GM12891 (cell line): ENCODE measurements at regions not wholly inside any gene's neighbourhood (a gene's known extent, or its start where the extent isn't known, plus 50 kb on each side); places are given as distances from the start of the nearest gene placed in this dataset.

Experiments used
- DNase-seq: peaks from one replicate; pipeline ENCODE4 v3.0.0; 2011; ENCODE audit warnings: low spot score; ENCODE audit not compliant: insufficient read length
- FAIRE-seq: peaks from 2 replicates; lab custom pipeline; 2011; peaks lifted over from hg19 to GRCh38; lab: Jason Lieb, UNC
- PAX5 ChIP-seq: IDR thresholded peaks from 2 replicates; pipeline ENCODE4 v1.6.1; 2011; ENCODE audit warnings: low read length, moderate library complexity, mild to moderate bottlenecking; ENCODE audit not compliant: insufficient read depth, severe bottlenecking
- POLR2A ChIP-seq: IDR thresholded peaks from 2 replicates; pipeline ENCODE4 v1.6.1; 2011; ENCODE audit warnings: low read depth, low read length, control low read depth
- POLR2AphosphoS5 ChIP-seq: IDR thresholded peaks from 2 replicates; pipeline ENCODE4 v1.6.1; 2011; ENCODE audit warnings: low read depth, low read length, control low read depth
- POU2F2 ChIP-seq: IDR thresholded peaks from 2 replicates; pipeline ENCODE4 v1.6.1; 2011; ENCODE audit warnings: low read depth, mild to moderate bottlenecking, control low read depth, low read length, moderate library complexity
- SPI1 ChIP-seq: IDR thresholded peaks from 2 replicates; pipeline ENCODE4 v1.6.1; 2011; ENCODE audit warnings: low read depth, low read length, control low read depth
- TAF1 ChIP-seq: IDR thresholded peaks from 2 replicates; pipeline ENCODE4 v1.6.1; 2011; ENCODE audit warnings: low read depth, low read length, control low read depth

DNA sequence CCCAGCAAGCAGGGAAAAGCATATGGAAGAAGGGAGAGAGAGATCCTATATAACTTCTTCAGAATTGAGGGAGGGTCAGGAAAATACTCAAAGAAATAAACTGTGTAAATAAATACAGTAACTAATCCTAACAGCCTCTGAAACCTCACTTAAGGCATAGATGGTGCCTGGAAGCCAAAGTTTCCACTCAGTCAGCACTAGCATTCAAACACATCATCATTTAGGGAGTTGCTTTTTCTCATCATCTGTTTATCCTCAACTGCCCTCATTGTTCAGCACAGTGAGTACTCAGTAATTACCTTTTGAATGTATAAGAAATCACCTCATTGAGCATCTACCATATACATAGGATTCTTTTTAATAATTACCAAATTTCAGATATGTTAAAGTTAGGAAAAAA, 262.9 kb downstream of the C1D start:
- DNase-seq (no peak), FAIRE-seq (no peak)
- TF ChIP-seq SPI1 (no peak), POU2F2 (no peak), PAX5 (no peak), POLR2A (no peak), TAF1 (no peak)

DNA sequence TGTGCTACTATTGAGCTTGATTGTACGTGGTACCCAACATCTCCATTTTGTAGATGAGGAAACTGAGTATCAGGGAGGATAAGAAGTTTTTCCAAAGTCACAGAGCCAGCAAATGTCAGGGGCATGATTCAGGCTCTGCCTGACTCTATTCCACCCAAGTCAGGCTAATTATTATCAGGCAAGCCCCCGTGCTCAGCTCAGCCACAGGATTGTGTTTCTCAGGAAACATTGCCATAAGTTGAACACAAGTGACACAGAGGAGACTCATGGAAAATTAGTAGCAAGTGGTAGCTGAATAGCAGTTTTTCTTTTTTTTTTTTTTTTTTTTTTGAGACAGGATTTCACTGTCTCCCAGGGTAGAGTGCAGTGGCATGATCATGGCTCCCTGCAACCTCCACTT, 260.5 kb downstream of the C1D start:
- DNase-seq (no peak), FAIRE-seq (no peak)
- TF ChIP-seq SPI1 (no peak), TAF1 (no peak), PAX5 (no peak), POLR2A (no peak), POU2F2 (no peak), POLR2AphosphoS5 (no peak)

DNA sequence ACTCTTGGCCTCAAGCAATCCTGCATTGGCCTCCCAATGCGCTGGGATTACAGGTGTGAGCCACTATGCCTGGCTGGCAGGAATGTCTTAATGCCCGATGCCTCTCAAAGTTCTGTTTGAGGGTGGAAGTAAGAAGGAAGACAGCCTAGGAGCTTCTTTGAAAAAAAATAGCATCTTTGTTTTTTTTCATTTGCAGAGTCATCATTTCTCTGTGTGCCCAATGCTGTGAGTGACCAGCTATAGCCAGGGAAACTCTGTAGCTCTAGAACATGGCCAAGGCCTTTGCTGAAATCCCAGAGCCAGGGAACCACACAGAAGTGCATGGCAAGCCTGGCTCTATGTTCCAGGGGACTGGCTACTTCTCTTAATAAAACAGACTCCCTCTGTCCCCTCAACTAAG, 260.0 kb downstream of the C1D start:
- no peak for DNase-seq
- TF ChIP-seq POU2F2 (no peak), PAX5 (no peak), POLR2AphosphoS5 (no peak), SPI1 (no peak), TAF1 (no peak), POLR2A (no peak)
- FAIRE-seq, result no peak

DNA sequence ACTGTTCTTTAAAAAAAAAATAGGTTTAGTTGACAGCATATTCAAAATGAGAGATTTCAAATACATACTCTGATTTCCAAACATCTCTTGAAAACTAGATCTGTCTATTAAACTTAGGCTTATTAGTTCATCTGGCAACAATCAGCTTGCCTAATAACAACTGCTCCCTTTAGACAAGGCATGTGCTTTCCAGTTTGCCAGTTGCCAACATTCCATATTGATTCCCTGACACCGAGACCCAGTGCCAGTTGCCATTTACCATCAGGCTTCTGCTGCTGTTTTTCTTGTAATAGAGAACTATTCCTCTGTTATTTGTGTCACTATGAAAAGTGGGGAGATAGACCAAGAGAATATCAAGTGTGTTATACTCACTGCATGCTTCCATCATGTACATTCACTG, 256.0 kb downstream of the C1D start:
- TF ChIP-seq POU2F2 (no peak), POLR2A (no peak), SPI1 (no peak), POLR2AphosphoS5 (no peak), PAX5 (no peak), TAF1 (no peak)
- FAIRE-seq, result no peak
- no peak for DNase-seq

GRCh38 chr2:67808112-67808511, 254.7 kb downstream of the C1D start:
- TF ChIP-seq TAF1 (no peak), POLR2AphosphoS5 (no peak), SPI1 (no peak), POLR2A (no peak), POU2F2 (no peak), PAX5 (no peak)
- FAIRE-seq, result no peak

GRCh38 chr2:67812682-67813081, 250.1 kb downstream of the C1D start:
- TF ChIP-seq POLR2AphosphoS5, result no peak
- TF ChIP-seq SPI1, result no peak
- no peak for TF ChIP-seq POU2F2
- TF ChIP-seq PAX5, result no peak
- no peak for TF ChIP-seq POLR2A
- TF ChIP-seq TAF1, result no peak
- DNase-seq, result no peak
- FAIRE-seq, result no peak

More at GRCh38 chr2:67808112-67808511, 254.7 kb downstream of the C1D start:
- DNase-seq, result no peak

GRCh38 chr2:67823726-67824125, 239.1 kb downstream of the C1D start:
- DNase-seq, result no peak
- no peak for TF ChIP-seq POLR2A
- TF ChIP-seq POLR2AphosphoS5, result no peak
- no peak for TF ChIP-seq PAX5
- TF ChIP-seq TAF1, result no peak
- TF ChIP-seq SPI1, result no peak
- TF ChIP-seq POU2F2, result no peak
- no peak for FAIRE-seq

DNA sequence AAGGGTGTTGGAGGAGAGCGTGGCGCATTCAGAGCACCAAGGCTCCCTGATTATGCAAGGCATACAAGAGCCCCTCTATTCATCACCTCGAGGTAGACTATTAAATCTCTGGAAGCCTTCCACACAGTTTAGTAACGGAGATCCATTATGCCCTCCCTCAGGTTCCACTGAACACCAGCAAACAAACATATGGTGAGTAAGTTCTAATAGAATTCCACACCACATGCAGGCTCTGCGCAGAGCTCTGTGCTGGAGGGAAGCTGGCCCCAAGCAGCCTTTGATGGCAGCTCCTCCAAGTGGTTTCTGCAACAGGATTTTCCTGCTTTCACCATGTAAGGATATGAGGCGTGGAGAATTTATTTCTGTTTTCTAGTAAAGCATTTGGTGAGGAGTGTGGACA, 238.6 kb downstream of the C1D start:
- no peak for DNase-seq
- FAIRE-seq, result no peak
- TF ChIP-seq PAX5 (no peak), POLR2A (no peak), POLR2AphosphoS5 (no peak), POU2F2 (no peak)

DNA sequence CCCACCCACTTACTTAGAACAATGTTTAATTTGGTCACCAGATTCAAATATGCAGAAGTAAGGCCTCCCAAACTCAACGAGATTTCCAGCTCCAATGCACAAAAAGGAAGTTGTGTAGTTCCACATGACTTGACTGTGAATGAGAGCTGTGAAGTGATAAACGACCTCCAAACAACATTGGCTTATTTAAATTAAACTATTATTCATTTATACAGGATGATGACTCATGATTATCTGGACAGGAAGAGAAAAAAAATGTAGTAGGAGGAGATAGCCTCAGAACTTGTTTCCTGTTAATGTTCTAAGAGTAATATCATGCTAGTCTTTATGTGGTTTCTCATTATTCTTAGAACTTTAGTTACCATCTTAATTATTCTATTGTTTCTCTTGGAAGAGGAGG, 237.3 kb downstream of the C1D start:
- no peak for FAIRE-seq

GRCh38 chr2:67828066-67828465, 234.7 kb downstream of the C1D start:
- no peak for TF ChIP-seq POLR2AphosphoS5
- TF ChIP-seq PAX5, result no peak
- no peak for TF ChIP-seq SPI1
- no peak for TF ChIP-seq POU2F2
- TF ChIP-seq TAF1, result no peak
- no peak for TF ChIP-seq POLR2A
- no peak for FAIRE-seq
- no peak for DNase-seq

More for the DNA sequence above, 237.3 kb downstream of the C1D start:
- TF ChIP-seq TAF1, result no peak
- TF ChIP-seq POU2F2, result no peak
- TF ChIP-seq SPI1, result no peak
- TF ChIP-seq PAX5, result no peak
- TF ChIP-seq POLR2AphosphoS5, result no peak
- no peak for TF ChIP-seq POLR2A
- DNase-seq, result no peak

DNA sequence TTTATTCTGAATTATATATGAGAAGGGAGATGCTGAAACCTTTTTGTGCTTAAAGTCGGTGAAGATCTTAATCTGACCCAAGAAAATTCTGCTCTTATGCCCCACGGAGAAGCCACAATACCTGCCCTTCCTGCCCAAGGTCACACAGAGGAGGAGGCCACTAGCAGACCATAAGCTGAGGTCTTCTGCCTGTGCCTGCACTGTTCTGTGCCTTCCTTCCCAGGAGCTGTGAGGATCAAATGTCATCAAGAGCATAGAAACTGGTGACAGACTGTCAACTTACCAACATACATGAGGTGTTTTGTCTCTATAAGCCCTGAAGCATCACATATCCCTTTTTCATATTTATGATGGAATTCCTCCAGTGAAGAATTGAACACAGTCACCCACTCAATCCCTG, 233.3 kb downstream of the C1D start:
- TF ChIP-seq SPI1, result no peak
- no peak for TF ChIP-seq PAX5
- no peak for TF ChIP-seq POLR2A
- TF ChIP-seq POLR2AphosphoS5, result no peak
- no peak for TF ChIP-seq POU2F2
- TF ChIP-seq TAF1, result no peak
- no peak for FAIRE-seq
- no peak for DNase-seq
